ENCODE measurements at regions not wholly inside any gene's neighbourhood (a gene's known extent, or its start where the extent isn't known, plus 50 kb on each side); places are given as distances from the start of the nearest gene placed in this dataset.

- TF ChIP-seq POLR2A (IDR thresholded peaks at IDR 0.05) (no peak), CTCF (IDR thresholded peaks at IDR 0.05) (no peak), EP300 (IDR thresholded peaks at IDR 0.05) (no peak)
These were observed 904.9 kb upstream of the EPHA5 start for GRCh38 chr4:66575008-66575696.
